A549 (cell line): ENCODE measurements at regions not wholly inside any gene's neighbourhood (a gene's known extent, or its start where the extent isn't known, plus 50 kb on each side); places are given as distances from the start of the nearest gene placed in this dataset.

ENCODE experiments used
- ATAC-seq, 2 experiments: fragments of 200-7000 bp in 1 of 2; fragments of >200 bp in 1 of 2; cut with Nextera tagmentation in 1 of 2; cut with Tn5 transposase in 1 of 2; 3 replicates each; pipeline versions ENCODE4 v1.8.0 to v1.9.1; 2018 to 2020; ENCODE audit warnings: mild to moderate bottlenecking in 1 of 2, moderate library complexity in 1 of 2
- CTCF ChIA-PET: fragments of 300-600 bp; sonication (Branson Sonifier 250); formaldehyde crosslinking; extraction: SDS; loops from one replicate; lab custom pipeline; 2021; ENCODE audit warnings: antibody characterized with exemption, inconsistent platforms; lab: Yijun Ruan, JAX
- POLR2A ChIA-PET: fragments of 350-600 bp; formaldehyde crosslinking; extraction: SDS; loops from one replicate; lab custom pipeline; 2021; ENCODE audit warnings: antibody characterized with exemption, inconsistent platforms; lab: Yijun Ruan, JAX
- DNase-seq, 2 experiments: peaks; one replicate each; pipeline versions ENCODE4 v3.0.0 to v3.0.0-alpha.2; 2011 to 2016; ENCODE audit warnings: low read depth in 1 of 2, low spot score in 1 of 2
- FAIRE-seq: peaks from 2 replicates; lab custom pipeline; 2011; peaks lifted over from hg19 to GRCh38; lab: Jason Lieb, UNC
- H3K27ac ChIP-seq, 2 experiments: fragments of >200 bp; sonication (Bioruptor Twin); formaldehyde crosslinking; 3 replicates each; pipeline ENCODE4 v1.5.1; 2016 to 2017
- H3K4me1 ChIP-seq: fragments of >200 bp; sonication (Bioruptor Twin); formaldehyde crosslinking; 3 replicates; pipeline ENCODE4 v1.6.1; 2016
- H3K4me2 ChIP-seq: fragments of >200 bp; sonication (Bioruptor Twin); formaldehyde crosslinking; 3 replicates; pipeline ENCODE4 v1.6.1; 2016
- H3K4me3 ChIP-seq: fragments of >200 bp; sonication (Bioruptor Twin); formaldehyde crosslinking; 3 replicates; pipeline ENCODE4 v1.5.1; 2016
- H3K9me3 ChIP-seq: fragments of >200 bp; sonication (Bioruptor Twin); formaldehyde crosslinking; 3 replicates; pipeline ENCODE4 v1.6.1; 2016
- BCL3 ChIP-seq: fragments of >200 bp; sonication (Bioruptor Twin); formaldehyde crosslinking; IDR thresholded peaks from 3 replicates; pipeline ENCODE4 v1.6.1; 2016
- CBX2 ChIP-seq: fragments of 200-600 bp; sonication (generic); IDR thresholded peaks from 2 replicates; pipeline ENCODE4 v1.6.1; 2016; ENCODE audit warnings: low read depth, mild to moderate bottlenecking, borderline replicate concordance
- EHF ChIP-seq: fragments of 250-450 bp; sonication (Bioruptor Pico); IDR thresholded peaks from 2 replicates; pipeline ENCODE4 v1.5.0; 2020; ENCODE audit warnings: mild to moderate bottlenecking
- EHMT2 ChIP-seq: fragments of 200-600 bp; sonication (generic); IDR thresholded peaks from 2 replicates; pipeline ENCODE4 v1.6.1; 2016; ENCODE audit warnings: antibody characterized with exemption, low read depth, mild to moderate bottlenecking, moderate library complexity
- ESRRA ChIP-seq: fragments of 150-350 bp; IDR thresholded peaks from 2 replicates; pipeline ENCODE4 v1.6.1; 2014; ENCODE audit warnings: mild to moderate bottlenecking, low read length, borderline replicate concordance
- FOSL2 ChIP-seq, 2 experiments: fragments of 450-650 bp in 1 of 2; fragments of >200 bp in 1 of 2; sonication (Bioruptor Twin) in 1 of 2; formaldehyde crosslinking; IDR thresholded peaks; 2 replicates each; pipeline versions ENCODE4 v1.5.0 to v1.6.1; 2016 to 2020; ENCODE audit warnings: mild to moderate bottlenecking in 1 of 2, moderate library complexity in 1 of 2
- GATA3 ChIP-seq: IDR thresholded peaks from 2 replicates; pipeline ENCODE4 v1.6.1; 2012; ENCODE audit warnings: borderline replicate concordance
- HES2 ChIP-seq: fragments of >200 bp; sonication (Bioruptor Twin); formaldehyde crosslinking; IDR thresholded peaks from 2 replicates; pipeline ENCODE4 v1.6.1; 2016
- HEYL ChIP-seq: fragments of 250-450 bp; sonication (Bioruptor Pico); IDR thresholded peaks from 2 replicates; pipeline ENCODE4 v1.8.0; 2021; ENCODE audit warnings: mild to moderate bottlenecking, moderate library complexity
- HOXB5 ChIP-seq: fragments of 250-450 bp; sonication (Bioruptor Pico); IDR thresholded peaks from 2 replicates; pipeline ENCODE4 v1.5.0; 2020; ENCODE audit warnings: mild to moderate bottlenecking, moderate library complexity
- JUNB ChIP-seq: fragments of >200 bp; sonication (Bioruptor Twin); formaldehyde crosslinking; IDR thresholded peaks from 2 replicates; pipeline ENCODE4 v1.6.1; 2016
- MAX ChIP-seq: IDR thresholded peaks from 2 replicates; pipeline ENCODE4 v1.6.1; 2012
- MYC ChIP-seq: IDR thresholded peaks from 2 replicates; pipeline ENCODE4 v1.6.1; 2012; ENCODE audit warnings: mild to moderate bottlenecking, inconsistent platforms, low read length, improper control_type of control experiment, borderline replicate concordance
- NR3C1 ChIP-seq: fragments of >200 bp; sonication (Bioruptor Twin); formaldehyde crosslinking; IDR thresholded peaks from 3 replicates; pipeline ENCODE4 v1.6.1; 2017
- PBX3 ChIP-seq: IDR thresholded peaks from 2 replicates; pipeline ENCODE4 v1.6.1; 2012
- PHF8 ChIP-seq: fragments of 200-600 bp; sonication (generic); IDR thresholded peaks from 2 replicates; pipeline ENCODE4 v1.6.1; 2016; ENCODE audit warnings: low read depth, mild to moderate bottlenecking, antibody characterized with exemption, moderate library complexity, borderline replicate concordance
- POLR2A ChIP-seq: IDR thresholded peaks from 2 replicates; pipeline ENCODE4 v1.6.1; 2012; ENCODE audit warnings: mild to moderate bottlenecking, low read length
- RARB ChIP-seq: fragments of 250-450 bp; sonication (Bioruptor Pico); IDR thresholded peaks from 2 replicates; pipeline ENCODE4 v1.8.0; 2021; ENCODE audit warnings: mild to moderate bottlenecking, moderate library complexity
- RCOR1 ChIP-seq: fragments of 150-350 bp; IDR thresholded peaks from 2 replicates; pipeline ENCODE4 v1.6.1; 2014; ENCODE audit warnings: antibody characterized with exemption, low read length, low read depth
- REST ChIP-seq: fragments of 200-600 bp; sonication (generic); IDR thresholded peaks from 2 replicates; pipeline ENCODE4 v1.6.1; 2016; ENCODE audit warnings: antibody characterized with exemption, mild to moderate bottlenecking, moderate library complexity
- ZFP36 ChIP-seq: fragments of 450-650 bp; IDR thresholded peaks from 2 replicates; pipeline ENCODE4 v1.6.1; 2014; ENCODE audit warnings: borderline replicate concordance; ENCODE audit not compliant: partially characterized antibody
- WGBS: methylation state at CpG from one replicate; pipeline ENCODE4 v1.1.6; 2017; ENCODE audit errors: missing lambda C conversion rate; 5-methylcytosine and 5-hydroxymethylcytosine counted together

- no peak overlapping the region for H3K27ac ChIP-seq
- FAIRE-seq = no peak
- CTCF ChIA-PET = interaction anchor here (1.2 kb wide), 1 partner anchor 15 kb away, joined by 5 read pairs; no protein-coding TSS in a partner anchor
Measured at GRCh38 chr14:61996753-61997152, 234.5 kb downstream of the SNAPC1 start.

GRCh38 chr14:61997161-61997560 is 234.9 kb downstream of the SNAPC1 start:
- Histone ChIP-seq H3K9me3 (no peaks in the 10 kb centered on the region), H3K4me3 (no peak overlapping the region), H3K4me2 (no peak overlapping the region), H3K4me1 (no peaks in the 10 kb centered on the region), H3K27ac (no peak overlapping the region)
- POLR2A ChIA-PET = no interaction called here
- TF ChIP-seq MAX (no peak), ZFP36 (no peak), EHF (CRISPR knock-in tag) (no peak), GATA3 (no peak), CBX2 (no peak), HEYL (CRISPR knock-in tag) (no peak), RARB (no peak), EHMT2 (no peak), PBX3 (no peak), HOXB5 (CRISPR knock-in tag) (no peak), NR3C1 (no peak), ESRRA (no peak), PHF8 (no peak), MYC (no peak)
- CTCF ChIA-PET = interaction anchor here (1.2 kb wide), 1 partner anchor 16 kb away, joined by 5 read pairs; no protein-coding TSS in a partner anchor
- ATAC-seq (no peak), FAIRE-seq (no peak), DNase-seq (no peak)

More at GRCh38 chr14:61996753-61997152, 234.5 kb downstream of the SNAPC1 start:
- Histone ChIP-seq H3K4me2 (no peak overlapping the region), H3K4me3 (no peak overlapping the region), H3K4me1 (no peaks in the 10 kb centered on the region), H3K9me3 (no peaks in the 10 kb centered on the region)
- 13% methylated on average over 4 of the region's 4 CpGs for WGBS
- ATAC-seq = no peak
- no peak for TF ChIP-seq POLR2A
- TF ChIP-seq JUNB = no peak
- no peak for TF ChIP-seq BCL3
- POLR2A ChIA-PET = no interaction called here
- DNase-seq = no peak

GRCh38 chr14:62001963-62002362 is 239.7 kb downstream of the SNAPC1 start:
- CTCF ChIA-PET = no interaction called here
- H3K4me2 ChIP-seq = no peak overlapping the region
- no peak overlapping the region for H3K4me3 ChIP-seq
- ATAC-seq (no peak), FAIRE-seq (no peak)
- H3K27ac ChIP-seq = no peak overlapping the region
- 1% methylated on average over 2 of the region's 2 CpGs for WGBS
- TF ChIP-seq RCOR1 (no peak), FOSL2 (IDR thresholded peaks at IDR 0.05) (no peak), FOSL2 (CRISPR knock-in tag; IDR thresholded peaks at IDR 0.05) (no peak), REST (no peak), JUNB (no peak), HES2 (no peak)
- TF ChIP-seq, all 56 proteins: peak for 0
- Histone ChIP-seq H3K4me1 (no peaks in the 10 kb centered on the region), H3K9me3 (no peaks in the 10 kb centered on the region)
- DNase-seq = no peak
- POLR2A ChIA-PET = no interaction called here
